Limb (tissue), 2 donors: ENCODE measurements at regions not wholly inside any gene's neighbourhood (a gene's known extent, or its start where the extent isn't known, plus 50 kb on each side); places are given as distances from the start of the nearest gene placed in this dataset.
"Not testable (repeated sequence)": the region's sequence is repeated elsewhere in the genome, so short reads cannot be mapped to it uniquely, and the experiment has no call there.

Experiments
- DNase-seq, 2 donors: peaks; one replicate each; pipeline ENCODE4 v3.0.0-alpha.2; 2016; ENCODE audit errors: extremely low spot score in 2 of 2

DNA sequence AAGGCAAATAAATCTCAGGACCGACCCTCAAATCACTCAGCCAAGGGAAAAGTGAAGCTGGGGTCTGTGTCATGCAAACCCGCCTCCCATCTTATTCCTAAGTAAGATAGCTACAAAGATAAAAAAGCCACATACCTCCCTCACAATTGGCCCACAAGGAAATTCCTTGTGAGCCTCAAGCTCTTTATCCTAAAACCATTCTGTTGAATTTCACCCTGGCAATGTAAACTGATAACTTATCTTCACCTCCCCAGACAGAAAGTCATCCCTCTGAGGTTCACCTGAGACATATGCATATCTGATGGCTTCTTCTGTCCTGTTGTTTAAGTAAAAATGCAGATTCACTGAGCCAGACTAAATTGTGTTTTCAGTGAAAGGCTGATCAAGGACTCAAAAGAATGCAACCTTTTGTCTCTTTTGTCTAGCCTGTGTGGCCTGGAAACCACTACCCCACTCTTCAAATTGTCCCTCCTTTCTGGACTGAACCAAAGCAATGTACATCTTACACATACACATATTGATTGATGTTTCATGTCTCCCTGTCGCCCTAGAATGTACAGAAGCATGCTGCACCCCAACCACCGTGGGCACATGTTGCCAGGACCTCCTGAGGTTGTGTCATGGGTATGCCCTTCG, 91.3 kb downstream of the MFAP3L start:
- no peak for DNase-seq

DNA sequence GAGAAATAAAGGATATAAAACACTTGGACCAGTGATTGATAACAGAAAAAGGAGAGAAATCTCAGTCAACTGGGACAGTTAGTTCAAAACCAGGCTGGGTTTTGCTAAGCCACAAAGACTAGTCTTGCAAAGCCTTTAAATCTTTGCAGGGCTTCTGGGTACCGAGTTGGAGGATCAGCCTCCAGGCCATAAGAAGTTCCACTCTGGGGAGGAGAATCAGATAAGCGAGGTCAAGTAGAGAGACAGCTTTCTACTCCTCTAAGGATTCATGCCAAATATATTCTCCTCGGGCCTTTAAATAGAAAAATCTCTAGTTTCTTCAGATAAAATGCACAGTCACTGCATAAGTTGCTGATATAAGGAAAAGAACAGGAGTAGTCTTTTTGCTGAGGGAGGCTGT, 92.7 kb downstream of the MFAP3L start:
- no peak for DNase-seq

DNA sequence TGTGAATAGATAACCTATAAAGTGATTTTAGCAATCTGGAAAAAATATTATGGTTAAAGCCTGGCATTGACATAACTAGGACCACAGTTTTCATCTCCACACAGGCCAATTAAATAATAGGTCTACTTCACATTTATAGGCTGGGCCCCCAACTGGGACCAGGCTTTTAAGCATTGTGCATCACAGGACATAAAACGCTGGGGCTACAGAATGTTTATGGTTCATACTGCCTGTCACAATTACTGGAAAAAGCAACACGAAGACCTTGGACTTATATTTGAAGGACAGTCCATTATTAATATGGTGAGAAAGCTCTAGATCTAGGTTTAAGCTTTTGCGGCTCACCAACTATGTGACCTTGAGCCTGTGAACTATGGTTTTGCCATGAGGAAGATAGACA, 94.2 kb downstream of the MFAP3L start:
- DNase-seq: no peak

DNA sequence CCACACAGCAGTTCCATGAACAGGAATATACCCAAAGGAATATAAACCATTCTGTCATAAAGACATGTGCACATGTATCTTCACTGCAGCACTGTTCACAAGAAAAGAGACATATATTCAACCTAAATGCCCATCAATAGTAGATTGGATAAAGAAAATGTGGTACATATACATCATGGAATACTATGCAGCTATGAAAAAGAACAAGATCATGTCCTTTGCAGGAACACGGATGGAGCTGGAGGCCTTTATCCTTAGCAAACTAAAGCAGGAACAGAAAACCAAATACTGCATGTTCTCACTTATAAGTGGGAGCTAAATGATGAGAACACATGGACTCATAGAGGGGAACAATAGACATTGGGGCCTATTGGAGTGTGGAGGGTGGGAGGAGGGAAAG, 95.4 kb downstream of the MFAP3L start:
- not testable (repeated sequence) for DNase-seq

DNA sequence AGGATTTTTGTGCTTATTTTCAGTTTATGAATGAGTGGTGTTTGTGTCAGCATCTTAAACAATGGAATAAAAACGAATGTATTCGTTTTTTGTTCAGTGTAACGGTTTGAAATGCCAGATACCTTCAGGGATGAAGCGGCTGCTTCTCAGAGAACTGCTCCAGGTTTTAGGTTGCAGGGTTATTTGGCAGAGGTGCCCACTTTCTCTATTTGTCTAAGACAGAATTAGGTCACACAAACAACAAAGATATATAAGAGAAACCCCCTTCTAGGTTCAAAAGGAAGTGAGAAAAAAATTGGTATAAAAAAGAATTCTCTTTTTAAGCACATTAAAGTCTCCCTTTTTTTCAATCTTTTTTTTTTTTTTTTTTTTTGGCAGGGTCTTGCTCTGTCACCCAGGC, 98.9 kb downstream of the MFAP3L start:
- DNase-seq: no peak

DNA sequence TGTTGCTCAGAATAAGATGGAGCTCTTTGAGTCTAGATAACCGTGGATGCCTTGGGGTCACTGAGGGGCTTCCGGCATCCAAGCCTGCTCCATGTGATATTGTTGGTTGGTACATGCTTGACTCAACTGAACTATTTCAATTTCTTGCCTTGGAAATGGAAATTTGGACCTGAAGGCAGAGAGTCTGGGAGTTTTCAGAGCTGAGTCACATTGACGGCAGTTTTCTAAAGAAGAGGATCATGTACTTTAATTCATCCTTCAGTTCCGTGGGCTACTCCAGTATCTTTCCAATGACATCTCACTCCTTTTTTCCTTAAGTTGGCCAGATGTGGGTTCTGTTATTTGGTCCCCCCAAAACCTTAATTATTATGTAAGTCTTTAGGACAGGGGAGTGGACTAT, 100.5 kb downstream of the MFAP3L start:
- DNase-seq: no peak

DNA sequence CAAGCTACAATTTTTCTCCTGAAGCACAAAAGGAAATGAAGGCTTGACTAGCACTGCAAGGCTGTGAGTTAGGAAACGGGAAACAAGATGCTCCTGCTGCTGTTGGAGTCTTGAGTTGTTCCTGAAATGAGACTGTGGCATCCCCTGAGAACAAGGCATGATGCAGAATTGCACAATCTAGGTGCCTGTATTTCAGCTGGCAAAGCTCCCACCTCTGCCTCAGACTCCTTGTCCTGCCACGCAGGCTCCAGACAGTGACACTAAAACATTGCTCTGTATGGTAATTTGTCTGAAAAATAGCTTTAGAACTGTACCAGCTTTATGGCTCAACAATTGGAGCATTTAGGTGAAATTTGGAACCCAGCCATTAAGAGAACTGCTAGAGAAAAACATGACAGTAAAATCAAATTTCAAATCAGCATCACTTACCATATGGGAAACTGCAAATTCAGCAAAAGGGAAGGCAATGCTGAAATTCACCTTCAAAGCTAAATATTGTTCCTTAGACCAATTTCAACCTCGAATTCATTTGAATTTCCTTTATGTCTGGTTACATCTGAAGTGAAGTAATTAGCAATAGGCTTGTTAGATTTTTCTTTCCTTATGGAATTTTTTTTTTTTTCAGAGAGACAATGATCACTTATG, 103.4 kb downstream of the MFAP3L start:
- no peak for DNase-seq

DNA sequence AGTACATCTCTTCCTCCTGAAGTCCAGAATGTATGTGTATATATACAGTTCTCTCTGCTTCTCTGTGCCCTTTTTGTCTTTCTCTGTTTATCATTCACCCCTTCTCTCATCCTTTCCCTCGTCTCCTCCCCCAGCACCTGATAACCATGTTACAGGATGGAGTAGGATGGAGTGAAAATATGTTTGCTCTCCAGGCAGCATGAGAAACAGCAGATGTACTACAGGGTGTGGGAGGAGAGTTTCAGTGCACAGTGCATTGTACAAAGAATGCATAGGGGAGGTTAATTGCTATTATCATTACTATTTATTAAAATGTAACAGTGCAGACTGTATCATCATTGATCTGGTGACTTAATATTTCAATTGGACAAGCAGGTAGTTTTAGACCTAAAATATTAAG, 104.5 kb downstream of the MFAP3L start:
- no peak for DNase-seq

DNA sequence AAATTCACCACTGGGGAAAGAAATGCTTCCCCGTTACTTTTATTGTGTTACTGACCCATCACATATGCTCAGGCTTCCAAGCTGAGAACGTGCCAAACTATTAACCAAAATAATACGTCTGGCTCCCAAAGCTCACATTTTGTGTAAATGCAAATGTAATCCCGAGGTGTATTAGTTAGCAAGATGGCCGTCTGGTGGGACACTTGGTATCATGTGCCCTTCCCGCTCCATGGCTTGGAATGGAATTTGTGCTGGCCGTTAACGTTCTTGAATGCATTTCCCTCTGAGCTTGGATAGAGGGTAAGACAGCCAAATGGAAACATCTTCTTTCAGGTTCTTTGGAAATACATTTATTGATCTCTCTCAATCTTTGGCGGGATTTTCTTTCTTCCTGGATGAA, 105.0 kb downstream of the MFAP3L start:
- DNase-seq: no peak

DNA sequence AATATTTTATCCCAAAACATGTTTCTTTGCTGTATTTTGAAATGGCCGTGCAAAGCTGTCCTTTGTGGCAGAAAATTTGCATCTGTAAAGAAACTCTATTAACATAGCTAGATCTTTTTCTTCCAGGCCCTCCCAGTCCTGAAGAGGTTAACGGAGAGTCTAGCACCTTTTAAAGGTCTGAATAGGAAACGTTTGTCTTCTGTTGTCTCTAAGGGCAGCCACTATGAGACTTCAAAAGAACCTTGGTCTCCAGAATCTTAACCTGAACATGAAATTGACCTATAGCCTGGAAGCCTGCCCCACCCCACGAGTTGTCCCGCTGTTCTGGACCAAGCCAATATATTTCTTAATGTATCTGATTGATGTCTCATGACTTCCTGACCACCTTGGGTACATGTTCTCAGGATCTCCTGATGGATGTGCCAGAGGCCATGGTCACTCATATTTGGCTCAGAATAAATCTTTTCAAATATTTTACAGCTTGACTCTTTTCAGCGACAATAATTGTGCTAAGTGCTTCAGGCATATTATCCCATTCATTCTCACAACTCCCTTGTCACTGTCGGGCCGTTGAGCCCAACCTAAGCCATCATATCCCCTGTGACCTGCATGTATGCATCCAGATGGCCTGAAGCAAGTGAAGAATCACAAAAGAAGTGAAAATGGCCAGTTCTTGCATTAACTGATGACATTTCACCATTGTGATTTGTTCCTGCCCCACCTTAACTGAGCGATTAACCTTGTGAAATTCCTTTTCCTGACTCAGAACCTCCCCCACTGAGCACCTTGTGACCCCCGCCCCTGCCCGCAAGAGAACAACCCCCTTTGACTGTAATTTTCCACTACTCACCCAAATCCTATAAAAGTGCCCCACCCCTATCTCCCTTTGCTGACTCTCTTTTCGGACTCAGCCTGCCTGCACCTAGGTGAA, 106.7 kb downstream of the MFAP3L start:
- not testable (repeated sequence) for DNase-seq

DNA sequence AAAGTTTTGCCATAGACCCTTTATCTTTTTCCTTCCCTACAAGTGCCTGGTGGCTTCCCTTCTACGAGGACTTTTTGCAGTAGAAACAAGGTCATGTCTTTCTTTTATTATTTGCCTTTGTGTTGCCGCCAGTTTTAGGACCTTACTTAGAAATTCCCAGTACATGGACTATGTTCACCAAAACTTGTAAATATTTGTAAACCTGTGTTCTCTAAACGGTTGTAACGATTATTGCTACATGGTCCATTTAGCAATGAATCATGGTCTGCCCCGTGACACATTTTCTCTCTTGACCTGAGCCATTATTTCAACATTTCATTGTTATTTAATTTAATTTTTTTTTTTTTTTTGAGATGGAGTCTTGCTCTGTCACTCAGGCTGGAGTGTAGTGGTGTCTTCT, 110.7 kb downstream of the MFAP3L start:
- DNase-seq: no peak

DNA sequence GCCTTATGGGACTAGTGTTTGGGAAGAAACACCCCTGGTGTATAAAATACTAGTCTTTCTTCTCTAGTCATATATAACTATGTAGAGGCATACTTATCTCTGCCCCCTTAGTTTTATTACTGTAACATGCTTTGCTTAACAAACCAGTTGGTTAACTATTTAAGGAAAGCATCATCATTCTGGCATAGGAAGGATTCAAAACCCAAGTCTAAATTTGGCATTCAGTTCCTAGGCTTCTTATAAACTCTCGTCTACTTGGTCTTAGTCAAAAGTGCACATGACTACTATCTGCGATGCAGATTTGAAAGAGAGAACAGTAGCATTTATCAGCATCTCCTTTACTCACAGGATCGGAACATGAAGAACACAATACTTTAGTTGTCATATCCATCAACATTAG, 111.3 kb downstream of the MFAP3L start:
- DNase-seq: no peak

DNA sequence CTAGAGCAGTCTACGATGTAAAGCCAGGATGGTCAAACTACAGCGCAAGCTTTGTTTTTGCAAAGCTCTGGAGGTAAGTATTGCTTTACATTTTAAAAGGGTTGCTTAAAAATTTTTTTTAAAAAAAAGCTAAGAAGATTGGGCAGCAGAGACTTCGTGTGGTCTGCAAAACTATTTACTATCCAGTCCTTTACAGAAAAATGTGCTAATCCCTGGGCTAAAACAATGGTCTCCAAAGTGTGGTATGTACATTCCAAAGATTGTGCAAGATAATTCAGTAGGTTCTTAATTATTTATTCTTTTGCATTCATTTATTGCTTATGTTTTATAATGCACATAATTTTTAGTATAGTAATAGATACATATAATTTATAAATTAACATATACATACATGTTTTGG, 113.2 kb downstream of the MFAP3L start:
- DNase-seq: no peak

DNA sequence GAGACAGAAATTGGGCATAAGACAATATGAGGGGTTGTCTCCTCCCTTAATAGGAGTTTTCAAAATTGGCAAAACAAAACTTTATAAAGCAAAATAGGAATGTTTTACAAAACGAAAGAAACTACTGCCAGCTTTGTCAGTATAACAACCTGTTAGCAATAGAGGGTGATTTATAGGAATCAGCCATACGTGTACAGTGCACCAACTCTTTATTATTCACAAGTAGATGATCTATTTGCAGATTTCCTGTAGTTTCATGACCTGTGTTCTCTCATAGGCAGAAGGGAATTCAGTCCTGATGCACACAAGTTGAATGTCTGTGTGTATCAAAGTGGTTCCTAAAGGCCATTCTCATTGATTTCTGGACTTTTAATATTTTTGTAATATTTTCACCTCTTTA, 116.3 kb downstream of the MFAP3L start:
- DNase-seq: no peak

DNA sequence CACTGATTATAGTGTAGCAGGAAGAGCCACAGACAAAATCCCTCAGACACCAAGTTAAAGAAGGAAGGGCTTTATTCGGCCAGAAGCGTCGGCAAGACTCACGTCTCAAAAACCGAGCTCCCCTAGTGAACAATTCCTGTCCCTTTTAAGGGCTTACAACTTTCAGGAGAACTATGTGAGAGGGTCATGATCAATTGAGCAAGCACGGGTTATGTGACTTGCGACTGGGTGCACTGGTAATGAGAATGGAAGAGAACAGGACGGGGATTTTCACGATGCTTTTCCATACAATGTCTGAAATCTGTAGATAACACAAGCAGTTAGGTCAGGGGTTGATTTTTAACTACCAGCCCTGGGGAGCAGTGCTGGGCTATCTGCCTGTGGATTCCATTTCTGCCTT, 116.7 kb downstream of the MFAP3L start:
- DNase-seq: no peak

DNA sequence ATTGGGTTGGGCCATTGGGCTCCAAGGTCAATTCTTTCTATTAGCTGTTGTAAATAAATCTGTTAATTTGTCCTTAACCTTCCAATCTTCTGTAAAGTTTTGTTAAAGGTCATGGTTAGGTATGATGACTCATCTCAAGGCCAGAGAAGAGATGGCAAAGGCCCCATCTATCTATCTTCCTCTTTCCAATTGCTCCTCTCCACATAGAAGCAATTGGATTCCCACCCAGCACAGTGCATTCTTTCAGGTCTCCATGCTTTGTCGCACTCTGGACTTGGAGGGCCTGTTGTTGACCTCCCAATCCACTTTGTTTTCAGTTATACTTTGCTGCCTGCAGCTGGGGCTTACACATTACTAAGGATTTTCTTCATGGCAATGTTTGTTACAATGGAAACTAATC, 118.5 kb downstream of the MFAP3L start:
- no peak for DNase-seq

DNA sequence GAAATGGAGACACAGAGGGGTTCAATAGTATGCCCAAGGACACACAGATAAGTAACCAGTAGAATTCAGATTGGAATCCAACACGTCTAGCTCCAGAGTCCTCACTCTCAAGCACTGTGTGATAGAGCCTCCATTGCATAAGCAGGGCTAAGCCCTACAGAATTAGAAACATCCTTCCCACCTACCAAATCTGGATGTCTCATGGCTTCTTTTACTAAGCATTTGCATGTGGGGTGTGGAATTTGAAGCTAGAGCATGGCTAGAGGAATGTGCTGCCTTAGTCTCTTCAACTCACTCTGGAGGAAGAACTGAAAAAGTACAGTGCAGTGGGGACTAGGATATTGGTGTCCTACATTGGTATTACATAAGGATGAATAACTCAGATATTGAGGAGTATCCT, 119.4 kb downstream of the MFAP3L start:
- no peak for DNase-seq

DNA sequence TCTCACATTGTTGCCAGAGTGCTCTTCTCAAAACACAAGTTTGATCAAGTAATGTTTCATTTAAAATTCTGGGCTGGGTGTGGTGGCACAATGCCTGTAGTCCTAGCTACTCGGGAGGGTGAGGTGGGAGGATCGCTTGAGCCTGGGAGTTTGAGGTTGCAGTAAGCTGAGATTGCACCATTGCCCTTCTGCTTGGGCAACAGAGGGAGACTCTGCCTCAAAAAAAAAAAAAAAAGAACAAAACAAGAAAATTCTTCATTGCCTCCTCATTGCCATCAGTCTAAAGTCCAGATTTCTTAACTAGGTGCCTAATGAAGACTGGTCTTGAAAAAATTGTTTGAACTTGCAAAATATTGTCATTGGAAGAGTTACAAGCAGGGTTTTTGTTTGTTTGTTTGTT, 120.1 kb downstream of the MFAP3L start:
- no peak for DNase-seq

DNA sequence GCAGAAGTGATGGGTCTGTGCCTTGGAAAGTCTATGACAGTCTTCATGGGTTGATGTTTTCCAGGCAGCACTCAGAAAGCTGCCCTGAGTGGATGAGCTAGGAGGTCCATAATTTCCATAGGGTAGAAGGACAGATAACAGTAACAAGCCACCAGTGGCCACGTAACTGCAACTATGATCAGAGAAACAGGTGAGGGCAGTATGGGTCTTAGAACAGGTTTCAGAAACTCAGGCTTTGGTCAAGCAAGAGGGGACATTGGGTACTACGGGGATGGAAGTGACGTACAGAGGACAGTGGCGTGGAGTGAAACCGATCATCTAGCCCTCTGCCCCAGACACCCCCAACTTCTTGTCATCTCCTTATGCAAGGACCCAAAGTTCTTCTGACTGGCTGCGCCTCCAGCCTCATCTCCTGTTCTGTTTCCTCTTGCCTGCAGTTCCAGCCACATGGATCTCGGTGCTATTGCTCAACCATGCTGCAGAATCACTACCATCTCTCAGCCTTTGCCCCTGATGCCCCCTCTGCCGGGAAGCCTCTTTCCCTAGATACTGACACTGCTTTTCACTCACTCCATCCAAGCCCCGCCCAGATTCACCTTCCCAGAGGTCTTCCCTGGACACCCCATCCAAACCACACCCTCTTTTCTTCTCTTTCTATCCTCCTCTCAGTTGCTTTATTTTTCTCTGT, 123.4 kb downstream of the MFAP3L start:
- no peak for DNase-seq

DNA sequence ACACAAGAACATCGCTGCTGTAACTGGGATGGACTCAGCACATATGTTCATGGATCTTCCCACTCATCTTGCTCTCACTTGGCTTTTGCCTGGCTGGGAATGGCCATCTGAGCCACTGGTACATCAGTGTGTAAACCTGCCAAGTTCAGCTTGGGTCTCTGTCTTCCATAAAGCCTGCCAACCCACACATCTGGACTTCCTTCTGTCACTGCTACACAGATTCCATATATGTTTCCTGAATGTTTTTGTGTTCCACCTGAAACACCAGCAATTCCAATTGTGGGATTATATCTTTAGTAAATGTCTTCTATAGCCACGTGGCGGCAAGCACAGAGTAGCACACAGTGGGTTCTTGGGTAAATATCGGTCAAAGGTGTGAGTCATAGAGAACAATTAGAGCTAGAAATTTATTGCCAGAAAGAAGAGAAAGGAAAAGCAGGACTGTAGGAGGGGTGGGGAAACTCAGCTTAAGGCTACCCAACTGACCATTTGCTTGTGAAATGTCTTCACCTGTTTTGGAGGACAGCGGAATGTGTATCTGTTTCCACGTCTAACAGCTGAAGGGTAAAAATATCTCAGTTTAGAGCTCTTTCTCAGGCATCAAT, 125.9 kb downstream of the MFAP3L start:
- DNase-seq: no peak

DNA sequence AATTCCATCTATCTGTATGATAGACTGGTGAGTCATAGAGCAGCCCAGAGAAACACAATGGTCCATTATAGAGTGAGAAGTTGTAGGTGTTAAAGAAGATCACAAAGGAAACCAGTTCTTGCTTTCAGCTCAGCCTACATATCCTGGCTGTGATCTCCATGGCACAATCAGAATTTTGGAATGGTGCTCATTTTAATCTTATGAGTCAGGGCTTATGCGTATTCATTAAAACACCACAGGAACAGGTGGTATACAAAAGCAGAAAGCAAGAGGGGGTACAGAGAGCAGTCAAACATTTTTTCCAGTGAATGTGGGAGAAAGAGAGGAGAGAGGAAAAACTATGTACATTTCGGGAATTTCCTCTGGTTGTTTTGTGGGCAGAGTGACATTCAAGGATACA, 126.9 kb downstream of the MFAP3L start:
- DNase-seq: no peak

DNA sequence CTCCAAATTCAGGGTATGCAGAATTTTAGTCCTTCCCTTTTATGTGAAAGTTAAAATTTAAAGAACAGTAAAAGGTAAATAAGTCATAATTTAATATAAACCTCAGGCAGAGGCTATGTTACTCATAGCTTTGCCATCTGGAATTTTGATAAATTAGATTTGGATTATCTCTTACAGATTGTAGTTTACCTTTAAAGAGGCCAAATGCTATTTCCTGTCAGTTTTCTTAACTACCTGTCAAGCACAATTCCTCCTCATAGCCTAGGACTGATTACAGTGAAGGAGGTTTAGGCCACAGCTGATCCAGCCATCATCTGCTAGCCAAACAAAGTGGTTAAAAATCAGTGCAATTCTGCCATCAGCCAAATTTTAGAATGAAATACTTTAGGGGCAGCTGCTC, 128.1 kb downstream of the MFAP3L start:
- DNase-seq: no peak
